GM12801 (cell line): ENCODE measurements at regions not wholly inside any gene's neighbourhood (a gene's known extent, or its start where the extent isn't known, plus 50 kb on each side); places are given as distances from the start of the nearest gene placed in this dataset.

Experiments
- CTCF ChIP-seq: IDR thresholded peaks from one replicate; pipeline ENCODE4 v1.5.1; 2011; ENCODE audit warnings: control low read depth; ENCODE audit not compliant: insufficient read length; ENCODE audit errors: extremely low read depth

- TF ChIP-seq CTCF: no peak
These were observed 236.8 kb upstream of the RREB1 start for GRCh38 chr6:6870921-6871320.

GRCh38 chr6:6872459-6873344 lies 235.1 kb upstream of the RREB1 start:
- TF ChIP-seq CTCF: no peak

- no peak for TF ChIP-seq CTCF
These were observed 234.0 kb upstream of the RREB1 start for GRCh38 chr6:6873778-6874177.

- no peak for TF ChIP-seq CTCF
These were observed 231.8 kb upstream of the RREB1 start for GRCh38 chr6:6875818-6876470.

GRCh38 chr6:6878887-6879585 lies 228.7 kb upstream of the RREB1 start:
- no peak for TF ChIP-seq CTCF

- TF ChIP-seq CTCF: no peak
These were observed 226.9 kb upstream of the RREB1 start for GRCh38 chr6:6880745-6881437.
